Uterus (tissue), 3 donors: ENCODE measurements at regions not wholly inside any gene's neighbourhood (a gene's known extent, or its start where the extent isn't known, plus 50 kb on each side); places are given as distances from the start of the nearest gene placed in this dataset.
A peak's percentile ranks its signal among the peaks of the same experiment; 100 is the strongest.

Experiments
- DNase-seq, 2 donors: peaks; one replicate each; pipeline ENCODE4 v3.0.0-alpha.2; 2019 to 2020
- H3K27ac ChIP-seq, 2 donors: fragments of 200-600 bp; sonication (generic); 1 replicate in 1 of 2; 2 replicates in 1 of 2; pipeline ENCODE4 v1.5.1; 2016 to 2018
- H3K27me3 ChIP-seq, 2 donors: fragments of 200-600 bp; sonication (generic); one replicate each; pipeline ENCODE4 v1.5.1; 2018 to 2019; ENCODE audit warnings: control low read depth in 1 of 2
- H3K36me3 ChIP-seq, 2 donors: fragments of 200-600 bp; sonication (generic); one replicate each; pipeline ENCODE4 v1.5.1; 2019; ENCODE audit warnings: control low read depth in 1 of 2
- H3K4me1 ChIP-seq, 2 donors: fragments of 200-600 bp; sonication (generic); one replicate each; pipeline ENCODE4 v1.5.1; 2018 to 2019; ENCODE audit warnings: control low read depth in 1 of 2
- H3K4me3 ChIP-seq, 2 donors: fragments of 200-600 bp; sonication (generic); 1 replicate in 1 of 2; 2 replicates in 1 of 2; pipeline ENCODE4 v1.5.1; 2018 to 2019; ENCODE audit warnings: mild to moderate bottlenecking in 1 of 2
- H3K9me3 ChIP-seq, 2 donors: fragments of 200-600 bp; sonication (generic); one replicate each; pipeline ENCODE4 v1.5.1; 2019; ENCODE audit warnings: control low read depth in 1 of 2
- POLR2A ChIP-seq, 2 donors: fragments of 450-650 bp; IDR thresholded peaks; one replicate each; pipeline ENCODE4 v1.6.1; 2016; ENCODE audit warnings: antibody characterized with exemption in 2 of 2, mild to moderate bottlenecking in 1 of 2, moderate library complexity in 1 of 2
- intact Hi-C: fragments of 100-400 bp; cut with DNase I; formaldehyde crosslinking; loops from one replicate; pipeline ENCODE4 v1.15.1; 2023; ENCODE audit warnings: low total_unique reads
- TF ChIP-seq, protein P1 (sequence below), 4 experiments: fragments of 200-600 bp in 2 of 4; fragments of 450-650 bp in 2 of 4; sonication (generic) in 2 of 4; IDR thresholded peaks; one replicate each; pipeline ENCODE4 v1.5.1; 2016 to 2019; ENCODE audit warnings: antibody characterized with exemption in 4 of 4, mild to moderate bottlenecking in 2 of 4, moderate library complexity in 1 of 4
- donor health status: DM: yes; HTN: yes; CAD: no.

GRCh38 chr13:21966014-21966413 lies 295.1 kb downstream of the FGF9 start:
- H3K36me3 ChIP-seq, result no peaks in the 10 kb centered on the region
- TF ChIP-seq POLR2A (IDR thresholded peaks at IDR 0.05), result no peak
- TF ChIP-seq, protein P1, sequence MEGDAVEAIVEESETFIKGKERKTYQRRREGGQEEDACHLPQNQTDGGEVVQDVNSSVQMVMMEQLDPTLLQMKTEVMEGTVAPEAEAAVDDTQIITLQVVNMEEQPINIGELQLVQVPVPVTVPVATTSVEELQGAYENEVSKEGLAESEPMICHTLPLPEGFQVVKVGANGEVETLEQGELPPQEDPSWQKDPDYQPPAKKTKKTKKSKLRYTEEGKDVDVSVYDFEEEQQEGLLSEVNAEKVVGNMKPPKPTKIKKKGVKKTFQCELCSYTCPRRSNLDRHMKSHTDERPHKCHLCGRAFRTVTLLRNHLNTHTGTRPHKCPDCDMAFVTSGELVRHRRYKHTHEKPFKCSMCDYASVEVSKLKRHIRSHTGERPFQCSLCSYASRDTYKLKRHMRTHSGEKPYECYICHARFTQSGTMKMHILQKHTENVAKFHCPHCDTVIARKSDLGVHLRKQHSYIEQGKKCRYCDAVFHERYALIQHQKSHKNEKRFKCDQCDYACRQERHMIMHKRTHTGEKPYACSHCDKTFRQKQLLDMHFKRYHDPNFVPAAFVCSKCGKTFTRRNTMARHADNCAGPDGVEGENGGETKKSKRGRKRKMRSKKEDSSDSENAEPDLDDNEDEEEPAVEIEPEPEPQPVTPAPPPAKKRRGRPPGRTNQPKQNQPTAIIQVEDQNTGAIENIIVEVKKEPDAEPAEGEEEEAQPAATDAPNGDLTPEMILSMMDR (IDR thresholded peaks at IDR 0.05), result no peak
- H3K27me3 ChIP-seq, result no peaks in the 10 kb centered on the region
- DNase-seq, result no peak
- H3K9me3 ChIP-seq, result no peaks in the 10 kb centered on the region
- intact Hi-C loops, result no loop called here
- no peak overlapping the region for H3K4me3 ChIP-seq
- H3K4me1 ChIP-seq, result no peaks in the 10 kb centered on the region
- no peak overlapping the region for H3K27ac ChIP-seq

GRCh38 chr13:21967871-21968270 lies 297.0 kb downstream of the FGF9 start:
- TF ChIP-seq POLR2A (IDR thresholded peaks at IDR 0.05), result no peak
- TF ChIP-seq, protein P1 (IDR thresholded peaks at IDR 0.05), result no peak
- Histone ChIP-seq H3K4me3 (no peak overlapping the region), H3K4me1 (no peaks in the 10 kb centered on the region)

GRCh38 chr13:21970172-21970571 lies 299.3 kb downstream of the FGF9 start:
- TF ChIP-seq, protein P1 (IDR thresholded peaks at IDR 0.05), result no peak
- no peak for TF ChIP-seq POLR2A (IDR thresholded peaks at IDR 0.05)
- Histone ChIP-seq H3K27ac (no peak overlapping the region), H3K27me3 (no peaks in the 10 kb centered on the region), H3K9me3 (no peaks in the 10 kb centered on the region), H3K4me3 (no peak overlapping the region), H3K36me3 (no peaks in the 10 kb centered on the region), H3K4me1 (no peaks in the 10 kb centered on the region)
- no peak for DNase-seq
- intact Hi-C loops, result no loop called here

More at GRCh38 chr13:21967871-21968270, 297.0 kb downstream of the FGF9 start:
- Histone ChIP-seq H3K27ac (no peak overlapping the region), H3K36me3 (no peaks in the 10 kb centered on the region), H3K9me3 (no peaks in the 10 kb centered on the region), H3K27me3 (no peaks in the 10 kb centered on the region)
- DNase-seq, result no peak
- intact Hi-C loops, result no loop called here

GRCh38 chr13:21970918-21971317 lies 300.0 kb downstream of the FGF9 start:
- H3K27ac ChIP-seq, result no peak overlapping the region
- TF ChIP-seq, protein P1 (IDR thresholded peaks at IDR 0.05), result no peak
- TF ChIP-seq POLR2A (IDR thresholded peaks at IDR 0.05), result no peak
- H3K36me3 ChIP-seq, result no peaks in the 10 kb centered on the region
- H3K9me3 ChIP-seq, result no peaks in the 10 kb centered on the region
- H3K4me3 ChIP-seq, result no peak overlapping the region
- intact Hi-C loops, result no loop called here
- no peak for DNase-seq
- no peaks in the 10 kb centered on the region for H3K27me3 ChIP-seq
- H3K4me1 ChIP-seq, result no peaks in the 10 kb centered on the region

DNA sequence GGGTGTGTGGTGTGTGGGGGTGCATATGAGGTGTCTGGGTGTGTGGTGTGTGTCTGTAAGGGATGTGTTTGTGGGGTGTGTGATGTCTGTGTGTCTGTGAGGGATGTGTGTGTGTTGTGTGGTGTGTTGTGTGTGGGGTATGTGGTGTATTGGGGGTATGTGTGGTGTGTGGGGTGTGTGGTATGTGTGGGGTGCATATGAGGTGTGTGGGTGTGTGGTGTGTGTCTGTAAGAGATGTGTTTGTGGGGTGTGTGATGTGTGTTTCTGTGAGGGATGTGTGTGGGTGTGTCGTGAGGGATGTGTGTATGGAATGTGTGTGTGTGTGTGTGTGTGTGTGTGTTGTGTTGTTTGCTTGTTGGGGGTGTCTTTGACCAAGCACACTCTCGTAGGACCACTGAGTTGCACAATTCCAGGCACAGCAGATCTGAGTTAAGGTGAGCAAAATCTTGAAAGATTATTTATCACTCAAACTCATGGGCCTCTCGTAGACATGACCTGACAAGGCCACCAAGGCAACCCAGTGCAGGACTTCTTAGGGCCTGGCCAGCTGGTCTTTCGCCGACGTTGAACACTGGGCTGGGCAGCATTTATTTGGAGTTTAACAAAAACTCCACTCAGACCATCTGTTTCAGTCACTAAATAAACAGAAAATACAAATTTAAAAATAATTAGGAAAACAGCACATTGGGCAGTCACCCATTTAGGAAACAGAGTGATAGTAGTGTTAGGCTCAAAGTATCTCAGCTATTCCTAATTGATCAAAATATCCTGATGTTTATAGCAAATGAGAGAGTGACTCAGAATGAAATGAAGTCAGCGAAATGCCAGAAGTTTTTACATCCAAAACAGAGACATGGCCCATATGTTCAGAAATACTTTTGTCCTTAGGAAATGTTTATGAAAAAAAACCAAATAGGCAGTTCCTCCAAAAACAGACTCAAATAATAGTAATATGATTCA lies 301.1 kb downstream of the FGF9 start:
- no peak for TF ChIP-seq POLR2A (IDR thresholded peaks at IDR 0.05)
- TF ChIP-seq, protein P1 (IDR thresholded peaks at IDR 0.05), result no peak

More for the DNA sequence above, 301.1 kb downstream of the FGF9 start:
- Histone ChIP-seq H3K27me3 (no peaks in the 10 kb centered on the region), H3K27ac (peak overlapping the region; percentile 41 to 49), H3K9me3 (no peaks in the 10 kb centered on the region), H3K4me1 (no peaks in the 10 kb centered on the region), H3K4me3 (no peak overlapping the region), H3K36me3 (no peaks in the 10 kb centered on the region)
- intact Hi-C loops, result no loop called here
- no peak for DNase-seq
